Nephron progenitor cell (in vitro differentiated cells): ENCODE measurements at regions not wholly inside any gene's neighbourhood (a gene's known extent, or its start where the extent isn't known, plus 50 kb on each side); places are given as distances from the start of the nearest gene placed in this dataset.

Experiments
- DNase-seq: peaks from one replicate; pipeline ENCODE4 v3.0.0; 2021
- H3K27ac Mint-ChIP-seq: 2 replicates; pipeline ENCODE4 v1.8.0; 2021; ENCODE audit warnings: mild to moderate bottlenecking, moderate library complexity, mixed read lengths
- H3K27me3 Mint-ChIP-seq: 2 replicates; pipeline ENCODE4 v1.8.0; 2021; ENCODE audit warnings: mild to moderate bottlenecking, low read depth, mixed read lengths; ENCODE audit not compliant: poor library complexity
- H3K36me3 Mint-ChIP-seq: 2 replicates; pipeline ENCODE4 v1.8.0; 2021; ENCODE audit warnings: low read depth, mixed read lengths
- H3K4me1 Mint-ChIP-seq: 2 replicates; pipeline ENCODE4 v1.8.0; 2021; ENCODE audit warnings: mixed read lengths
- H3K4me3 Mint-ChIP-seq: 2 replicates; pipeline ENCODE4 v1.8.0; 2021; ENCODE audit warnings: mild to moderate bottlenecking, moderate library complexity, mixed read lengths
- H3K9me3 Mint-ChIP-seq: 2 replicates; pipeline ENCODE4 v1.8.0; 2021; ENCODE audit warnings: mild to moderate bottlenecking, moderate library complexity, mixed read lengths
- CTCF ChIP-seq: fragments of 200-600 bp; sonication (generic); IDR thresholded peaks from 2 replicates; pipeline ENCODE4 v1.5.0; 2021; ENCODE audit warnings: antibody characterized with exemption

DNA sequence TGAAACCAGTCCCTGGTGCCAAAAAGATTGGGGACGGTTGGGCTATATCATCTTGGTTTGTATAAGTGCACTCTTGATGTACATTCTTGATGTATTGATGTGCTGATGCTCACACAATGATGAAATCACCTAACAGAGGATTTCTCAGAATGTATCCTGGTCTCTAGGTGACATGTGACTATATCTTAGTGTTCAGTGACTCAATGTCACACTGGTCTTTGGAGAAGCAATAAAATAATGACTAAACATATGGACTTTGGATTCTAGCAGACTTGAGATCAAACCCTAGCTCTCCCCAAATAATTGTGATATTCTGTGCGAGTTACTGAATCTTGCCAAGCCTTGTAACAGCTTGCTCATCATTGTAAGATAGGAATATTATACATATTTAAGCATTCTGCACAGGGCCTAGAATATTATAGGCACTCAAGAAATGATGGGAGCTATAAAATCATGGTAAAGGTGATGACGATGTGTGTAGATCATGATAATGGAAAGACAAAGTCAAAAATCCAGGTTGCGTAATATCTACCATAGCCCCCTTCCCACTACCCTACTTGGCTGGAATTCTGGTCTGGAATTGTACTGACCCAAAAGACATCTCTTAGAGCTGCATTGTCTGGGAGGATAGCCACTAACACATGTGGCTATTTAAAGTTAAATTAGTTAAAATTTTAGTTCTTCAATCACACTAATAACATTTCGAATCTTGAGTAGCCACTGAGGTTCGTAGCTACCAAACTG lies 117.6 kb upstream of the PWP1 start:
- DNase-seq = no peak
- no peak overlapping the region for H3K4me3 Mint-ChIP-seq
- H3K27ac Mint-ChIP-seq = no peak overlapping the region

DNA sequence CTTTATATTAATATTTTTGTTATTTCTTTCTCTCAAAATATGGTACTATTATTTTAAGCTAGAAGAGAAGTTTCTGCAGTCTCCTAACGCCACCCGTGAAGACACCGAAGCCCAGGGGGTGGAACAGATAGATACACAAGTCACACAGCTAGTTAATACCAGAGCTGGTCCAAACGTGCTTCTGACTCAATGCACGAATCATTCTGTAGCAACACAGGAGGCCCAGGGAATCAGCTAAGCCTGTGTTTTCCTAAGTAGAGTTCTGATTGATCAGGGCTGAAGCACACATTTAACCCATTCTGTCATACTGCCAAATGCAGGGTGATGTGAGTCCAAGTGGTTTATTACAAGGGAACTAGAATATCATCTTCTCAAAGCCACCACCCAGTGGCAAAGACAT lies 116.9 kb upstream of the PWP1 start:
- Mint-ChIP-seq H3K36me3 (no peaks in the 10 kb centered on the region), H3K4me3 (no peak overlapping the region), H3K27me3 (peaks cover 33% of the 10 kb centered on the region), H3K4me1 (peaks cover 15% of the 10 kb centered on the region), H3K9me3 (no peaks in the 10 kb centered on the region), H3K27ac (no peak overlapping the region)
- TF ChIP-seq CTCF = no peak
- no peak for DNase-seq

More for the DNA sequence above, 117.6 kb upstream of the PWP1 start:
- Mint-ChIP-seq H3K9me3 (no peaks in the 10 kb centered on the region), H3K4me1 (peaks cover 20% of the 10 kb centered on the region), H3K27me3 (peaks cover 29% of the 10 kb centered on the region), H3K36me3 (no peaks in the 10 kb centered on the region)
- TF ChIP-seq CTCF = no peak

GRCh38 chr12:107570721-107571120 lies 114.9 kb upstream of the PWP1 start:
- no peaks in the 10 kb centered on the region for H3K9me3 Mint-ChIP-seq
- no peaks in the 10 kb centered on the region for H3K36me3 Mint-ChIP-seq
- peaks cover 9% of the 10 kb centered on the region for H3K4me1 Mint-ChIP-seq
- H3K27me3 Mint-ChIP-seq = peaks cover 30% of the 10 kb centered on the region
- H3K4me3 Mint-ChIP-seq = no peak overlapping the region
- TF ChIP-seq CTCF = no peak
- no peak overlapping the region for H3K27ac Mint-ChIP-seq
- DNase-seq = no peak

DNA sequence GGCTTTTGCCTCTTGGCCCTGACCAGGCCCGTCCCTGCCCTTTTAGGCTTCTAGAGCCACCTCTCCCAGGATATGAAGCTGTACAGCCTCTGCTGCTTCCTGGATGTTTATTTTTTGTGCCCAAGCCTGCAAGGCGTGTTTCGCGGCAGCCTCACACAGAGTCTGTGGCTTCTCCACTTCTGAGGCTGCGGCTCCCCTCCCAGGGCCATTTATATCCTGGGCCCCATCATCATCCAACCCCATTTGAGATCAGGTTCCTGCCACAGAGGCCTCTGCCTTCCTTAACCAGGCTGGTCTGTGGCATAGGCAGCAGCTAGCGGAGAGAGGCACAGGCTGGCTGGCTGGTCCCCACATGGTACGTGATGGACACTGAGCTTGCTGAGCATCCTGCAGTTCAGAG lies 114.1 kb upstream of the PWP1 start:
- no peaks in the 10 kb centered on the region for H3K36me3 Mint-ChIP-seq
- no peak overlapping the region for H3K27ac Mint-ChIP-seq
- DNase-seq = no peak
- H3K4me1 Mint-ChIP-seq = peaks cover 2% of the 10 kb centered on the region
- peaks cover 33% of the 10 kb centered on the region for H3K27me3 Mint-ChIP-seq
- no peak overlapping the region for H3K4me3 Mint-ChIP-seq
- no peak for TF ChIP-seq CTCF
- H3K9me3 Mint-ChIP-seq = no peaks in the 10 kb centered on the region

GRCh38 chr12:107574691-107575090 lies 110.9 kb upstream of the PWP1 start:
- no peak for TF ChIP-seq CTCF
- no peak for DNase-seq
- H3K4me1 Mint-ChIP-seq = no peaks in the 10 kb centered on the region
- no peak overlapping the region for H3K4me3 Mint-ChIP-seq
- no peaks in the 10 kb centered on the region for H3K36me3 Mint-ChIP-seq
- H3K27me3 Mint-ChIP-seq = peaks cover 61% of the 10 kb centered on the region
- no peak overlapping the region for H3K27ac Mint-ChIP-seq
- no peaks in the 10 kb centered on the region for H3K9me3 Mint-ChIP-seq
